Stimulated activated CD4-positive, alpha-beta T cell treated with anti-CD3 and anti-CD28 coated beads, Interleukin-4, amount 100 ng/mL, for 4 hours (primary cell): ENCODE measurements at regions not wholly inside any gene's neighbourhood (a gene's known extent, or its start where the extent isn't known, plus 50 kb on each side); places are given as distances from the start of the nearest gene placed in this dataset.
"Not testable (repeated sequence)": the region's sequence is repeated elsewhere in the genome, so short reads cannot be mapped to it uniquely, and the experiment has no call there.

Experiments used
- DNase-seq, 2 experiments: peaks; one replicate each; pipeline ENCODE4 v3.0.0-alpha.2; 2020

DNA sequence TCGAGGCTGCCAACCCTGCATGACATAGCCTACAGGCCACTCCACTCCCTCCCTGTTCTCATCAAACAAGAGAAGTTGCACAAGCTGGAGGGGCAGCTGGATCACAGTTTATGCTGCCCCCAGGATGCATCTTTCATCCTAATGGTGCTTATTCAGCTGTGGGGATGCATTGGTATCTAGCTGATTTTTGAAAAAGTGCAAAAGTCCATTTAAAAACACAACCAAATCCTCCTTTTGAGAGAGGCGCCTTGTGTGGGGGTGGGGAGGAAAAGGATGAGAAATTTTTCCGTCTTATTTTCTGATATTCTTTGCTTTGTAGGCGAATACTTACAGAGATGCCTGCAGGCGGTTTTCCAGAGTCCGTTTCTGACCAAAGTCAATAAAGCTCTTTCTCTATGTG, 276.4 kb upstream of the BOD1L1 start:
- no peak for DNase-seq

DNA sequence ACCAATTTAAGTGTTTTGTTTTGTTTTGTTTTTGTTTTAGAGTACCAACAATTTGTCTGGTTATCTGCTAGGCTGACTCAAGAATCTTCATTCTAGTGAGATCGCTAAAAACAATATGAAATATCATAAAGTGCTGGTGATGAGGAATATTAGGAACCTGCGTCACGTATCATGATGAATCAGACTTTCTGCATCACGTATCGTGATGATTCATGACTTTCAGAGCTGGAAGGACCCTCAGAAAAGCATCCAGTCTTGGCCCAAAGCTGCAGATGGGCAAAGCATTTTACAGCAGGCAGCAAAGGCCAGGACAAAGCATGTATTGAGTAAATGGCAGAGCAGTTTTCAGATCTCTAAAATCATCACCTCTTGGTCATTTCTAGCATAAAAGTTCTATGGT, 278.0 kb upstream of the BOD1L1 start:
- no peak for DNase-seq

DNA sequence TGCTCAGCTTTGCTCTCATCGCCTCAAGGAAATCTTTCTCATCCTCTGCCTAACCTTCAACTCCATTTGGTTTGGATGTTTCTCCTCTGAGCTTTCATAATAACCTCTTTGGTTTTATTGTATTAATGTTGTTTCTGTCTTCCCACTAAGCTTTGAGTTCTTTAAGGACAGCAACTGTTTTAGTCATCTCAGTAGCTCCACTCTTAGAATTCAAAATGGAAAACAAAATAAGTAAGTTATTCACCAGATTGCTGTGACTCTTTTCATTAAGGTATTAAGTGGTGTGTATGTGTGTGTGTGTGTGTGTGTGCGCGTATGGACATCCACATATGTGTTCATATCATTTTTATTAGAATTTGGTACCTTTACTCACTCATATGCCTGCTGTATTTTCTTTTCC, 279.2 kb upstream of the BOD1L1 start:
- no peak for DNase-seq

DNA sequence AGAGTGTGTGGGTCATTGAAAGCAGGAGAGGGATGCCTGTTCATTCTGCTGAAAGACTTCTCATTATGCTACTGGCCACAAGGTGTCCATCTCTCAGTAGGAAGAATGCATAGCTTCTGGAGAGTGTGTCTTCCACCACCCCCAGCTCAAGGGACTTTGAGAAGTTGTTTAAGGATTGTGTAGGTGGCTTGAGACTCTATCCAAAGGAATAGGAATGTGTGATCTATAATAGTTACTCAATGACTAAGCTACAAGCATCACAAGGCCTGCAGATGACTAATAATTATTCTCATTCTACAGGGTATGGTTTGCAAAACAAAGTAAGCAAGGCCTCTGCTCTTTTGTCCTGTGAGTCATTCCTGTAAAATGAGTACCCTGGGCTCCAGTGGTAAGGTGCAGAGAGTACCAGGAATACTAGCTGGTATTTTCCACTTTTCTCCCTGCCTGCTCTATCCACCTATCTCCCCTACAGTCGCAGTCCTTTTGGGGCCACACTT, 279.8 kb upstream of the BOD1L1 start:
- no peak for DNase-seq

DNA sequence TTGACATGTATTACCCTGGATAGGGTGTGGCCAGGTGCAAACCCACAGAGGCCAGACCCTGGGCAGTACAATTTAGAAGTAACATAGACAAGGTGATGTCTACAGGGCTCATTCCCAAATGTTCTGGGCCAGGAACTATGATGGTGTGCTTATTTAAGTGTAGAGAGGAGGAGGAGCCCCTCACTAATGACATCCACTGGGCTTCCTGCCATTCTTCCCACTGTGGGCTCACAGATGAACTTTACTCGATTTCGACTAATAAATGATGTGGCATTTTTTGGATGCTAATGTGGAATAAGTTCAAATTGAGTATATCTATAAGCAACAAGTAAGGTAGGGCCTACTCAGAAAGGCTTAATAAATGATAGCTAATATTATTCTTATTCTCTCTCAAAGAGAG, 280.9 kb upstream of the BOD1L1 start:
- no peak for DNase-seq

DNA sequence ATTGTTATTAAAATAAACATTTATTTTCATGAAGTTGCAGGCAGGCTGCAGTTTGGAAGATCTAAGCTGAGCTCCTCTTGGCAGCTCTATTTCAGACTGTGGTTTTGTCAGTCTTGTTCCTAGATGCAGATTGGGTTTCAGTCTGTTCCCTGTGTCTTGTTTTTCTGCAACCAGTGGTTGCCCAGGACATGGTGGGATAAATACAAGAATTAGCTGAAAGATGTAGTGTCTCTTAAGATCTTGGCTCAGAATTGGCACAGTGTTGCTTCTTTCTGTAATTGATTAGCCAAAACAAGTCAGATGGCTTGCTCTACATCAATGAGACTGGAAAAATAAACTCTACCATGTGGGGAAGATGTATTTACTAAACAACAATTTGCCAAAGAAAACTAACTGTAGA, 283.0 kb upstream of the BOD1L1 start:
- DNase-seq = no peak

DNA sequence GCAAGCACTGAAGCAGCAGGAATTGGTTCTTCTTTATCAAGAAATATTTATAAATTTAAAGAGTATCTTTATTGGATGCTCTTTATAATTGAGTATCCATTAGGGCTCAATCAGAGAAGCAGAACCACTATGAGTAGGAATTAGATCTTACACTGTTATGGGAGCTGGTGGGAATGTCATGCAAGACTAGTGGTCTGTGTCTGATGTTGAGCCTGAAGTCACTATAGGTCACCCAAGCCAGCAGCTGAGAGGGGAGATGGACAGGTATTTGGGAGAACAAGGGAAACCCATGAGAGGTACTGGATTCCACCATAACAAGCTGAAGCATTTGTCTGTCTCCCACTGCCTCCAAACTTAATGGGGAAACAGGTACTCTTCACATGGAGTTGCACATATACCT, 283.7 kb upstream of the BOD1L1 start:
- DNase-seq = no peak

DNA sequence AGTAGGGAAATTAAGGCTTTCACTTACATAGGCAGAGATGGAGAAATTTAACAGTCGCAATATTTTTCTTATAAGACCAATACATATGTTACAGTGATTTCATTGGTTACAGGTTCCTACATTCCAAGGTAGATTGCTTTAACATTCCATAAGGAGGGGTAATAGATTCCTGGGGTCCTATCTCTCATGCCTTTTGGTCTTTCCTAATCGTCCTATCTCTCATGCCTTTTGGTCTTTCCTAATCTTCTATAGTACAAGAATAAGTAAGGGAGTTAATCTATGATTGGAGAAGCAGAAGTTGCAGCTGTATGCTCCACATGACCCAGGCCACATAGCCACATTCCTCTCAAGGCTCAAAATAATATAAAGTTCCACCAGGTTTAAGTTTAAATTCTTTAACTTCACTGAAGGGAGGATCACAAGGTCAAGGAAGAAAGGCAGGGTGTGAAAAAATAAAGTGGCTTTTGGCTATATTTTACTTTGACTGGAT, 285.0 kb upstream of the BOD1L1 start:
- DNase-seq = no peak

DNA sequence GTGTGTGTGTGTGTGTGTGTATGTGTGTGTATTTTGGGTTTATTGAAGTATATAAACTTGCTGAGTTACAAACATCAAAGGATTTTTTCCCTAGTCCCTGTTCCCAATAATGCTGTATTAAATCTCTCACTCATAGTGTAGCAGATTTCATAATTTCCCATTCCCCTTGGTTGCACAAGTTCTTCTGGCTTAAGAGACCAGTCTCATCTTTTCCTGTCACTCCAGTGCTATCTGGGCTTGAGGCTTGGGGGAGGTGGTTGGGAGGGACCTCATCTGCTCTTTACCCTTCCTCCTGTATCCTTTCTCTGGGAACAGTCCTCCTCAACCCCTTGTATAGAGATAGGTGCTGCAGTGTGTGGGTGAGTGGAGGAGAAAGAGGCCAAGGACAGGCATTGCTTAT, 285.4 kb upstream of the BOD1L1 start:
- no peak for DNase-seq

DNA sequence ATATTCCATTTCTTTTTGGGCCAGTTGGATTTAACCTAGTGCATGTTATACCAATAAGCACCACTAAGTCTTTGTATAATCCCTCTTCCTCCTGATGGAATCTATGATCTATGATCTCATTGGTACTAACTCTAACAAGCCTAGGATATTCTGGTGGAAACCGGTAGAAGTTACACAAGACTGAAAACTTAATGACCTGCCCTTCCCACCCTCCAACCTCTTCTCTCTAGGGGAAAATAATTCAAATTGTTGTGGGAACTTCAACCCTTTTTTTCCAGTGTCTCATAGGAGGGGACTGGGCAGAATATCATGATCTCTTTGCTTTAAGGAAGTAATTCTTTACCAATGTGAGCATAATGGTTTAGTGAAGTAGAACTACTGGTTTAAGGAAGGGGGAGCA, 289.5 kb upstream of the BOD1L1 start:
- no peak for DNase-seq

DNA sequence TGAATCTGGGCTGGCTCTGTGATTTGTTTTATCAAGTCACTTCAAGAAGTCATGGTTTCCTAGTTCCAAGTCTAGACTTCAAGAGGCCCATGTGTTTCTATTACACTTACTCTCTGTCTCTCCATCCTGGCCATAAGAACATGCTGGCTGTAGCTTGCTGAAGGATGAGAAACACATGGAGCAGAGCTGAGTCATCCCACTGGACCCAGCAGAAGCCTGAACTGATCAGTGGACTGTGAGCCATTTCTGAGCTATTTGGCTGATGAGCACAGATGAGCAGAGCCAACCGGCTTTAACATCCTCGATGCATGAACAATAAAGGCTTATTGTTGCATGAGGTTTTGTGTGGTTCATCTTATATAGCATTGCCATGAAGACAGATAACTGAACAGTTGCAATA, 290.6 kb upstream of the BOD1L1 start:
- no peak for DNase-seq

DNA sequence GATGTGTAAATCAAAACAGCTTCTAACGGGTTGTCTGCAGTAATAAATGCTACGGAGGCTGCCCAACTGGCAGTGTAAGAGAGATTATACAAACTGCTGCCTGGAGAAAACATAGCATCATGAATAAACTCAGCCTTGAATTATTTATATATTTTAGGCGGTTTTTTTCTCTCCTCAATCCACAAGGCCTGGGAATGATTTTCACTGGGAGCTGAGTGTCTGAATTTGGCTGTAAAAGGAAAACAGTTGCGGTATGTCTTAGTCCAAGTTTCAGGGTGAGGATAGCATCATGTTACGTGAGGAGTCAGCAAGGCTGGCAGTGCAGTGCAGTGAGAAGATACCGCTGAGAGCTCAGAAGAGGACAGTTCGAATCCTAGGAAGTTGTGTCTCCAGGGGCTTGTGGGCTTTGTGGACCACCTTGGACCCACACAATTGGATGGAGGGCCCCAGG, 291.5 kb upstream of the BOD1L1 start:
- no peak for DNase-seq

DNA sequence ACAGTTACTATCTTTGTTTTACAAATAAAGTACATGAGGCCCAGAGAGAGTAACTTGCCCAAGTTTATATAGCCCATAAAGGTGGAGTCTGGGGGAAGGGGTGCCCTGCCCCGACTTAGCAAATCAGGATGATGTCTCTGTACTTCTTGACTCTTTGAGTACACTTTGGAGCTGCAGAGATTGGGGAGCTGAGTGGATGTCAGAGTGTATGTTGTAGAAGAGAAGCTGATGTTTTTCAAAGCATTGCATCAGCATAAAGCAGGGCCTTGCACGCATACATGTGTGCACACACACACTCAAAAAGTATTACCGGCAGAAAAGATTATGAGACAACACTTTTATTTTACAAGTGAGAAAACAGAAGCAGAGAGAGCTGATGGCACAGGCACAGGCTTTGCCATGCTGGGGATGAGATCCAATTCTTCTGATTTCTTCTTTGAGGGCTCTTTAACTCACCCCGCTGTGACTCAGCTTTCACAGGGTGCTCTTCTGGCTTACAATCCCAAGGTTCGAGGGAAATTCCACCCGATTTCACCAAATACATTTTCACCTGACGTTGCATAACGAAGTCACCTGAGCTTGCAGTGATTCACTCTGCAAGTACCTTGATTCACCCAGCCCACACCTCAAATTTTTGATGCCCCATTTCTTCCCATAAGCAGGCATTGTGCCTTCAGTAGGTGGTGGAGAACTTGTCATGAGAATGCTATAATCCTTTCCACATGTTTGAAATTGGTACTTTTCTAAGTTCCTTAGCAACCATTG, 292.8 kb upstream of the BOD1L1 start:
- no peak for DNase-seq

DNA sequence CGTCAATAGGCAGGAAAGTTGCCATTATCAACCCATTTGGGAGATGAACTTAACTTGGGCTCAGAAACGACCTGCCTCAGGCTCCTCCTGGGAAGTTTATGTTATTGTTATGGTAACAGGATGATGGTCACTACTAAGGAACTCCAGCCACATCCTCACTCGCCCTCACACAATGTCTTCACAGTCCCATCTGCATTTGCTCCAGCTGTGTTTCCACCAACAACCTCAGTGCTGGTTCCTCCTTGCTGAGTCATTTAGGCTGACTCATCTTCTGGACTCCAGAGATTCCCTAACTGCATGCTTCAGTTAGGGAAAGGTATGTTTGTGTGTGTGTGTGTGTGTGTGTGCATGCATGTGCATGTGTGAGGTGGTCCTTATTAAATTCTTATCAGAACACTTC, 293.4 kb upstream of the BOD1L1 start:
- no peak for DNase-seq

DNA sequence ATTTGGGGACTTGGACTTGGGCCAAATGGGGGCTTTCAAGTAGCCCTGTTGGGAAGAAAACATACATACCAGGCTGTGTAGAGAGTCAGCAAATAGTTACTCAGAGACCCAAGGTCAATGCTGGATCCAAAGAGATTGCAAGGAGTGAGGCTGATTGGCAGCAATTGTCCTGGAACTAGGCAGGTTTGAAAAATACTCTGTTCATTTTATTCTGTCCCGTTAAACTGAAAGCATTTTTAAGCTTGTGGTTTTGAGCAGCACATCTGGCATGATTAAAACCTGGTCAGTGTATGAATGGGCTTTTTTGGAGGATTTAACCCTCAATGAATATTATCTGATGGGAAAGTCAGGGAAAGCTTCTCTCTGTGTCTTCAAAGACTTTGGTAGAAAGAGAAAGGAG, 294.3 kb upstream of the BOD1L1 start:
- no peak for DNase-seq

DNA sequence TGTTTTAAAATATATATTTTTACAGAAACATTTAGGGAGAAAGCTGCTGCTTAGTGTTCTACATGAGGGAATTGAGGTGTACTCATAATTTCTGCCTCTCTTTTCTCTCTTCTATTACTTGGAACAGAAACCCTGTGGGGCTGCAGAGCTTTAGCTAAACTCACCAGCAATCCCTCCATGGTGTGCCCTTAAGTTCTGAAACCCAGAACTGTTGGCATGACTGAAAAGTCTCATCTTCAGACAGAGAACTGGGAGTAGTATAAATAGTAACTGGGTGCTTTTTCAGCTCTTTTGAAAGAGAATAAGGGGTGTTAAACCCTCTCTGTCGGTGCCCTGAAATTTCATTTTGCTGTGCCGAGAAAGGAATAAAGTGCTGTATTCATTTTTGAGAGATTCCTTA, 294.9 kb upstream of the BOD1L1 start:
- DNase-seq = no peak

DNA sequence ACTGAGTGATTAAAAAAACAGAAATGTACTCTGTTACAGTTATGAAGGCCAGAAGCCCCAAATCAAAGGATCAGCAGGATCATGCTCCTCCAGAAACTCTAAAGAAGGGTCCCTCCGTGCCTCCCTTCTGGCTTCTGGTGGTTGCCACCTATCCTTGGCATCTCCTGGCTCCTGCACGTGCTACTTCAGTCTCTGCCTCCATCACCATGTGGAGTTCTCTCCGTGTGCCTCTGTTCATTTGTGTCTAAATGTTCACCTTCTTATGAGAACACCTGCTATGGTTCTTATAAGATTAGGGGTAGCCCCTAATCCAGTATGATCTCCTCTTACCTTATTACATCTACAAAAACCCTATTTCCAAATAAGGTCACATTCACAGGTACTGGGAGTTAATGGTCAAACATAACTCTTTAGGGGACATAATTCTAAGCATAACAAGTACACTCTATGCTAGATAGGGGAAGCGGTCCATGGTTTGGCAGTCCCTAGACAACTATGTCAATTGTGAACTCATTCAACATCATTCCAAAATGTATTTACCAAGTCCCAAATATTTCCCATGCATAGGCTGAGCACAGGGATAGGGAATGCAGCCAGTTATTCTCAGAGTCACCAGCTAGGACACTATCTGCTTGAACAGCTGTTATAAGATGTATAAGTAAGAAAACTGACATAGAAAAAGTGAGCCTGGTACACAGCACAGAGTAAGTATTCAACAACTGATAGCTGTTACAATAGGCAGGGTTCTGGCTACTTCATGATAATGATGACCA, 295.5 kb upstream of the BOD1L1 start:
- no peak for DNase-seq

DNA sequence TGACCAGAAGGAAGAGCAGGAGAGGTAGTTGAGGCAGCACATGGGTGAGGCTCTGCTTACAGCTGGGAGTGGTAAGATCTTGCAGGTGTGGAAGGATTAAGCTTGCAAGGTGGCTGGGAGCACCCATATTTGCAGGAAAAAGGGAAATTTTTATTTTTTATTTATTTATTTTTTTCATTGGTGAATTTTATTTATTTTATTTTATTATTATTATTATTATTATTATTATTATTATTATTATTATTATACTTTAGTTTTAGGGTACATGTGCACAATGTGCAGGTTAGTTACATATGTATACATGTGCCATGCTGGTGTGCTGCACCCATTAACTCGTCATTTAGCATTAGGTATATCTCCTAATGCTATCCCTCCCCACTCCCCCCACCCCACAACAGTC, 297.4 kb upstream of the BOD1L1 start:
- not testable (repeated sequence) for DNase-seq

DNA sequence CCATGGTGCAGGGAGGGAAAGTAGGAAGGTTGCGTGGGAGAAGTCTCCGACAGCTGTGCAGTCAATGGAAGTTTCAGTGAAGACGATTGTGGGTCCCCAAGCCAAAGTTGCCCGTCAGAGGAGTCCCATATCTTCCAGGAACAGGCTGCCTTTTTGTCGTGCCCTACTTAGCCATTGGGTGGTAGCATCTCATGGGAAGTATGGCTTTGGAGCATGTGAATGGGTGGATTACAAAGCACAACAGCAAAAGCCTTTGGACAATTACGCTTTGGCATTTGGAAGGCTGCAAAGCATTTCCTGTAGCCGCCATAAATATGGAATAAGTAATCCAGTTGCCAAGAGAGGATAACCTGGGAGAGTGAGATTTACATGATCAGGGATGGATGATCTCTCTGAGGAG, 300.7 kb upstream of the BOD1L1 start:
- no peak for DNase-seq

DNA sequence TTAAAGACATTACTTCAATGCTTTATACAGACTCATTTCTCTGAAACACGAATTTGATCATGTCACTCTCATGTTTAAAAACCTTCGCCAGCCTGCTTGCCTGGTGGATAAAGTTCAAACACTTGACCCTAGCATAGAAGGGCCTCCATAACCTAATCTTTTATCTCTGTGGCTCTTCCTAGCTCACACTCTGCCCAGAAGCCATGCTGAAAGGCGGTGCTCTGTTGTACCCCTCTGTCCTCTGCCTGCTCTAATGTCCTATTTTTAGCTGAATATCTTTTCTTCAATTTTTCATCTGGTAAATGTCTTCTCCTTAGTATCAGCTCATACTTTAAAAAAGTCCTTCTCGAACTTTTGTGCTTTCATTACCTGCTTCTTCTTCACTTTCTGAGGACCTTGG, 302.6 kb upstream of the BOD1L1 start:
- no peak for DNase-seq

DNA sequence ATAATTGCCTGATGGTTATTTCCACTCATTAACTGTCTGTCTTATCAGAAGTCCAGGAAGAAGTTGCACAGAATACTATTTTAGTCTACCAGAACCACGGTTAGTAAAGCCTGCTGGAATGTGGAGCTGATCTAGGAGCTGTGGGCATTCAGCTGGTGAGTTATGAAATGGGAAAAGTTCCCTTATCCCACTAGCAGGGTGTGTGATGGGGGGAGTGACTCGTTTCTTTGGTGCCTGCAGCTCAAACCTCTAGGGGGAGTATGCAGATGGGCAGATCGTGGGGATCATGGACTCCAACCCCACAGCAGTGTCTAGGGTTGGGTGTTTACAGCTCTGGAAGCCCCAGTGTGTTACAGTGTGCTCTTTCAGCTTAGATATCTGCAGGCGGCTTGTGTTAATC, 305.7 kb upstream of the BOD1L1 start:
- DNase-seq = no peak

DNA sequence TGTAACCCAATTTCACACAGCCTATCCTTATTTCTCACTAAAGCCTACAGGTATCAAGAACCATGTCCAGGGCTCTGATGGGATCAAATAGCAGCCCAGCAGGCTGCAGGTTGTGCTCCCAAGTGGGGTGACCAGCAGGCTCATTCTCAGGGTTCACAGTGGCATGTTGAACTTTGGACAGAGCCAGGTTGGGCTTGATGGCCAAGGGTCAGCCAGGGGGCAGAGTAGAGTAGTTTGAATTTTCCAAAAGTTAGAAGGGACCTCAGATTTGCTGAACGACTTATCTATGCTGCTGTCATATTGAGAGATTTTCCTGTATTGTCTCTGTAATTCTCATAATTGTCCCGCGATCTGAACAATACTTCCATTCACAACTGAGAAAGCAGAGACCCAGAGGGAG, 310.8 kb upstream of the BOD1L1 start:
- DNase-seq = no peak

DNA sequence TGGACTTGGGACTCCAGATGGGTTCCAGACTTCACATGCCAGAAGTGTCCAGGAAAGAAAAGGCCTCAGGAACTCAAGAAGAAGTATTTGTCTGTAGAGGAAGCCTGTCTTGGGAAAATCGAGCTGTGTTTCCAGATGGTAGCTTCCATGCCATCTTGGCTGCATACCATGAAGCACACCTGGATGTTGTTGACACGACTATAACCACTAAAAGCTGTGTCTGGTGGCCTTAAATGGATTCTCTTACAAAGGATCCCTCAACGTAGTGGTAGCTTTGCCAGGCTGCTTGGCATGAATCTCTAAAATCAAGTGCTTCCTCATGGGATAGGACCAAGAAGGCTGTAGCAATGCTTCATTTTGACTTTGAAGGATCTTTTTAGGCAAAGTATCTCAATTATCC, 313.4 kb upstream of the BOD1L1 start:
- DNase-seq = no peak

DNA sequence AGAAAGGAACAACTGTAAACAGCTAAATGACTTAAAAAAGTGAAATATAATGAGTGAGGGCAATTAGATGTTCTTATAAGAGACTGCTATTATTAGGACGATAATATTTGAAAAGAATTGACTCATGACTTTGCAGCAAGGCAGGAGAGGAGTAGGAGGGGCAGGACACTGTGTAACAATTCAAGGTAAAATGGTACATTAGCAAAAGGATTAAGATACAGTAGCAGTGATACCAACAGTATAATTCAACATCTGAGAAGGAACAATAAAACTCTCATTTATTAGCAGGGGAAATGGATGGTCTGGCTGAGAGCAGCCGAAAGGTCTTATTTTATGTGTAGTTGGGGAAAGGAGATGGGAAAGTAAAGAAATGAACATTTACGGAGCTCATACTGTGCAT, 315.5 kb upstream of the BOD1L1 start:
- DNase-seq = no peak
